Kidney (tissue), 13 donors: ENCODE measurements at regions not wholly inside any gene's neighbourhood (a gene's known extent, or its start where the extent isn't known, plus 50 kb on each side); places are given as distances from the start of the nearest gene placed in this dataset.

Experiments
- DNase-seq, 5 donors: peaks; one replicate each; pipeline ENCODE4 v3.0.0-alpha.2; 2013 to 2020
- FAIRE-seq: peaks from 2 replicates; lab custom pipeline; 2012; peaks lifted over from hg19 to GRCh38; lab: Jason Lieb, UNC
- H3K27ac ChIP-seq, 2 donors: one replicate each; pipeline ENCODE4 v1.7.0; 2013; ENCODE audit warnings: low read depth in 2 of 2, low read length in 2 of 2, inconsistent platforms in 1 of 2
- H3K27me3 ChIP-seq: one replicate; pipeline ENCODE4 v1.7.1; 2013; ENCODE audit warnings: low read length, inconsistent platforms; ENCODE audit not compliant: control insufficient read depth, insufficient read depth
- H3K36me3 ChIP-seq, 3 donors: one replicate each; pipeline versions ENCODE4 v1.7.0 to v1.7.1; 2013; ENCODE audit warnings: low read length in 3 of 3, control low read depth in 1 of 3, inconsistent platforms in 1 of 3; ENCODE audit not compliant: insufficient read depth in 3 of 3, control insufficient read depth in 2 of 3
- H3K4me1 ChIP-seq, 3 donors: one replicate each; pipeline versions ENCODE4 v1.7.0 to v1.7.1; 2013; ENCODE audit warnings: low read length in 3 of 3, inconsistent platforms in 1 of 3, low read depth in 1 of 3; ENCODE audit not compliant: control insufficient read depth in 2 of 3, insufficient read depth in 2 of 3
- H3K4me3 ChIP-seq, 3 donors: one replicate each; pipeline versions ENCODE4 v1.7.0 to v1.8.1; 2013; ENCODE audit warnings: low read length in 3 of 3, control low read depth in 1 of 3, inconsistent platforms in 1 of 3
- H3K9ac ChIP-seq, 3 donors: one replicate each; pipeline versions ENCODE4 v1.7.0 to v1.7.1; 2013; ENCODE audit warnings: low read length in 3 of 3, control low read depth in 1 of 3, inconsistent platforms in 1 of 3
- H3K9me3 ChIP-seq, 3 donors: one replicate each; pipeline versions ENCODE4 v1.7.0 to v1.7.1; 2013; ENCODE audit warnings: low read length in 3 of 3, control low read depth in 1 of 3, inconsistent platforms in 1 of 3; ENCODE audit not compliant: control insufficient read depth in 2 of 3, insufficient read depth in 1 of 3
- intact Hi-C: fragments of 100-400 bp; cut with DNase I; formaldehyde crosslinking; loops from one replicate; pipeline ENCODE4 v1.11.1; 2022
- TF ChIP-seq, protein P1 (sequence below): IDR thresholded peaks from 3 replicates; pipeline ENCODE4 v1.5.1; 2012; ENCODE audit warnings: mild to moderate bottlenecking, moderate library complexity, borderline replicate concordance; ENCODE audit not compliant: insufficient read depth; ENCODE audit errors: extremely low read depth
- donor health status: control.
- donor health status: control.
- donor health status: control.
- donor health status: control.
- donor health status: control.
- donor health status: DM: yes; HTN: yes; CAD: no.
- donor health status: Normal renal cell carcinoma (clear cell type).

DNA sequence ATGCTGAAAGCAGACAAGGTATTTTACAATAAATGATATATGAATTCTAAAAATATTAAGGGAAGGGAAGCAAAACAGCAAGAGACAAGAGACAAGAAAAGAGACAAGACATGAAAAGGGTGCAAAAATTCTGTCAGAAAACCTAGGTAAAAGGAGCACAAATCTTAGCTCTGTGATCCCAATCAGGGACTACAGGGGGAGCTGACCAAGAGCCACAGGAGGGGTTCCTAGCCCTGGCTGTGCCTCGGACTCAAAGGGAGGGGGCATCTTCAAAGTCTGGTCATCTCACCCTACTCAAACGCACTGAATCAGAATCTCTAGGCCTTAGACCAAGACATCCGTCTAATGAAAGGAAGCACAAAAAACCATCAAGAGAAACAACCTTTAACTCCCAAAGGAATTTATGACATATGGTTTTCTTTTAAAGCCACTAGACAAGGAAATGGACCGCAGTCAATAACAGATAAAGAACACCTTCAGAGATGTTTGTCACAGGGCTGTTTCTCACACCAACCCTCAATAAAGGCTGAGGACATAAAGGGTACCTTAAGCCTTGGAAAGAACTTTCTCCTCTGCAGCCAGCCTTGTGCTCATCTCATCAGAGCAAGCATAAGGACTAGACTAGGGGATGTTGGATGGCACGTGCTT is 130.4 kb upstream of the CDYL start:
- TF ChIP-seq, protein P1, sequence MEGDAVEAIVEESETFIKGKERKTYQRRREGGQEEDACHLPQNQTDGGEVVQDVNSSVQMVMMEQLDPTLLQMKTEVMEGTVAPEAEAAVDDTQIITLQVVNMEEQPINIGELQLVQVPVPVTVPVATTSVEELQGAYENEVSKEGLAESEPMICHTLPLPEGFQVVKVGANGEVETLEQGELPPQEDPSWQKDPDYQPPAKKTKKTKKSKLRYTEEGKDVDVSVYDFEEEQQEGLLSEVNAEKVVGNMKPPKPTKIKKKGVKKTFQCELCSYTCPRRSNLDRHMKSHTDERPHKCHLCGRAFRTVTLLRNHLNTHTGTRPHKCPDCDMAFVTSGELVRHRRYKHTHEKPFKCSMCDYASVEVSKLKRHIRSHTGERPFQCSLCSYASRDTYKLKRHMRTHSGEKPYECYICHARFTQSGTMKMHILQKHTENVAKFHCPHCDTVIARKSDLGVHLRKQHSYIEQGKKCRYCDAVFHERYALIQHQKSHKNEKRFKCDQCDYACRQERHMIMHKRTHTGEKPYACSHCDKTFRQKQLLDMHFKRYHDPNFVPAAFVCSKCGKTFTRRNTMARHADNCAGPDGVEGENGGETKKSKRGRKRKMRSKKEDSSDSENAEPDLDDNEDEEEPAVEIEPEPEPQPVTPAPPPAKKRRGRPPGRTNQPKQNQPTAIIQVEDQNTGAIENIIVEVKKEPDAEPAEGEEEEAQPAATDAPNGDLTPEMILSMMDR = no peak
- Histone ChIP-seq H3K4me1 (peaks cover 0 to 3% (median 0%) of the 10 kb centered on the region in 3 donors), H3K36me3 (no peaks in the 10 kb centered on the region), H3K27ac (no peak overlapping the region), H3K9ac (no peak overlapping the region), H3K9me3 (no peaks in the 10 kb centered on the region), H3K4me3 (no peak overlapping the region), H3K27me3 (no peaks in the 10 kb centered on the region)
- FAIRE-seq = no peak
- DNase-seq = no peak
- intact Hi-C loops = no loop called here

DNA sequence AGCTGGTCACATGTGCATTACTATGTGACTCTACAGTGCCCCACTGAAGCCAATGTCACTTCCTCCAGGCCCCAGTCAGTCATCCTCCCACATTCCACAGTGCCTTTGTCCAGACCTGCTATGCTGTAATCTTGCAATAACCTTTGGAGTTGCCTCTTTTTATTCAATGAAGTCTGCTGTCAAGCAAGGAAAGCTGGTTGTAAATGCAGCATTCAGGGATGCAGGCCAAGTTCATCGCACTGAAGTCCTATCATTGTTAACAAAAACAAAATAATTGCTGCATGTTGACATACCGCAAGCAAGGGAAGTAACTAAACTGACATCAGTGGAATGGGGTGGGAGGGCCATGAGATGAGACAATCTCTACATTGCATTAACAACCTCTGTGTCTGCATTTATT is 131.2 kb upstream of the CDYL start:
- intact Hi-C loops = no loop called here
- H3K9ac ChIP-seq = no peak overlapping the region
- H3K27me3 ChIP-seq = no peaks in the 10 kb centered on the region
- H3K9me3 ChIP-seq = no peaks in the 10 kb centered on the region
- DNase-seq (no peak), FAIRE-seq (no peak)
- peaks cover 0 to 3% (median 0%) of the 10 kb centered on the region in 3 donors for H3K4me1 ChIP-seq
- no peaks in the 10 kb centered on the region for H3K36me3 ChIP-seq
- H3K4me3 ChIP-seq = no peak overlapping the region
- no peak overlapping the region for H3K27ac ChIP-seq
- TF ChIP-seq, protein P1 = no peak

DNA sequence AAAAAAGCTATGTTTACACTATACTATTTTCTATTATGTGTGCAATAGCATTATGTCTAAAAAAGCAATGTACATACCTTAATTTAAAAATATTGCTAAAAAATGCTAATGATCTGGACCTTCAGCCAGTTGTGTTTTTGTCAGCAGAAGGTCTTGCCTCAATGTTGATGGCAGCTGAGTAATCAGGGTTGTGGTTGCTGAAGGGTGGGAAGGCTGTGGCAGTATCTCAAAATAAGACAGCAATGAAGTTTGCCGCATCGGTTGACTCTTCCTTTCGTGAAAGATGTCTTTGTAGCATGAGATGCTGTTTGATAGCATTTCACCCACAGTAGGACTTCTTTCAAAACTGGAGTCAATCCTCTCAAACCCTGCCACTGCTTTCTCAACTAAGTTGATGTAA is 134.7 kb upstream of the CDYL start:
- intact Hi-C loops = no loop called here
- Histone ChIP-seq H3K27ac (no peak overlapping the region), H3K4me3 (no peak overlapping the region), H3K9ac (no peak overlapping the region), H3K9me3 (no peaks in the 10 kb centered on the region), H3K27me3 (no peaks in the 10 kb centered on the region), H3K4me1 (no peaks in the 10 kb centered on the region), H3K36me3 (no peaks in the 10 kb centered on the region)
- FAIRE-seq (no peak), DNase-seq (no peak)
- TF ChIP-seq, protein P1 = no peak

- no peaks in the 10 kb centered on the region for H3K36me3 ChIP-seq
- H3K4me1 ChIP-seq = no peaks in the 10 kb centered on the region
- H3K27ac ChIP-seq = no peak overlapping the region
- no peaks in the 10 kb centered on the region for H3K9me3 ChIP-seq
- H3K4me3 ChIP-seq = no peak overlapping the region
- intact Hi-C loops = no loop called here
- FAIRE-seq = no peak
- TF ChIP-seq, protein P1 = no peak
- no peak overlapping the region for H3K9ac ChIP-seq
- no peak for DNase-seq
- H3K27me3 ChIP-seq = no peaks in the 10 kb centered on the region
Measured at GRCh38 chr6:4640139-4640538, 136.1 kb upstream of the CDYL start.
